H9 (cell line): ENCODE measurements at regions not wholly inside any gene's neighbourhood (a gene's known extent, or its start where the extent isn't known, plus 50 kb on each side); places are given as distances from the start of the nearest gene placed in this dataset.

Experiments used
- DNase-seq: peaks from one replicate; pipeline ENCODE4 v3.0.0-alpha.2; 2017
- H2AFZ ChIP-seq: one replicate; pipeline ENCODE4 v1.6.1; 2013; ENCODE audit warnings: mild to moderate bottlenecking, low read length, control low read depth, moderate library complexity
- H2AK5ac ChIP-seq: 2 replicates; pipeline ENCODE4 v1.6.1; 2013; ENCODE audit warnings: low read length, control low read depth, mixed read lengths; ENCODE audit not compliant: insufficient read length
- H2BK120ac ChIP-seq: one replicate; pipeline ENCODE4 v1.6.1; 2013; ENCODE audit warnings: low read depth, mild to moderate bottlenecking, low read length, control low read depth, inconsistent platforms; ENCODE audit not compliant: poor library complexity, severe bottlenecking
- H2BK12ac ChIP-seq: 2 replicates; pipeline ENCODE4 v1.6.1; 2013; ENCODE audit warnings: low read length, control low read depth, mixed read lengths, low read depth; ENCODE audit not compliant: insufficient read length
- H2BK15ac ChIP-seq: 2 replicates; pipeline ENCODE4 v1.6.1; 2013; ENCODE audit warnings: low read depth, low read length, control low read depth
- H2BK20ac ChIP-seq: one replicate; pipeline ENCODE4 v1.6.1; 2013; ENCODE audit warnings: low read depth, mild to moderate bottlenecking, low read length, control low read depth, inconsistent platforms; ENCODE audit not compliant: poor library complexity, severe bottlenecking
- H2BK5ac ChIP-seq: 2 replicates; pipeline ENCODE4 v1.6.1; 2013; ENCODE audit warnings: low read length, control low read depth, mixed read lengths; ENCODE audit not compliant: insufficient read length
- H3K14ac ChIP-seq: 2 replicates; pipeline ENCODE4 v1.6.1; 2013; ENCODE audit warnings: low read length, control low read depth; ENCODE audit not compliant: insufficient read depth
- H3K18ac ChIP-seq: 2 replicates; pipeline ENCODE4 v1.6.1; 2013; ENCODE audit warnings: low read depth, mild to moderate bottlenecking, mixed read lengths, low read length, control low read depth; ENCODE audit not compliant: insufficient read length
- H3K23ac ChIP-seq: 2 replicates; pipeline ENCODE4 v1.6.1; 2013; ENCODE audit warnings: low read length, control low read depth, mixed read lengths, low read depth; ENCODE audit not compliant: insufficient read length
- H3K23me2 ChIP-seq: 2 replicates; pipeline ENCODE4 v1.6.1; 2013; ENCODE audit warnings: low read depth, mild to moderate bottlenecking, mixed read lengths, low read length, control low read depth; ENCODE audit not compliant: insufficient read length, poor library complexity, severe bottlenecking
- H3K27ac ChIP-seq: 2 replicates; pipeline ENCODE4 v1.5.1; 2013; ENCODE audit warnings: low read length, control low read depth, mixed read lengths, low read depth; ENCODE audit not compliant: insufficient read length
- H3K27me3 ChIP-seq: 2 replicates; pipeline ENCODE4 v1.6.1; 2013; ENCODE audit warnings: low read length, control low read depth, inconsistent platforms; ENCODE audit not compliant: insufficient read depth
- H3K4ac ChIP-seq: 2 replicates; pipeline ENCODE4 v1.6.1; 2013; ENCODE audit warnings: low read depth, mild to moderate bottlenecking, control low read depth, inconsistent platforms, low read length, moderate library complexity
- H3K4me1 ChIP-seq: 2 replicates; pipeline ENCODE4 v1.6.1; 2013; ENCODE audit warnings: low read length, control low read depth, inconsistent platforms; ENCODE audit not compliant: insufficient read depth
- H3K4me2 ChIP-seq: 2 replicates; pipeline ENCODE4 v1.6.1; 2013; ENCODE audit warnings: low read length, control low read depth, mixed read lengths; ENCODE audit not compliant: insufficient read length, insufficient read depth
- H3K56ac ChIP-seq: 2 replicates; pipeline ENCODE4 v1.6.1; 2013; ENCODE audit warnings: low read depth, mild to moderate bottlenecking, mixed read lengths, low read length, control low read depth; ENCODE audit not compliant: insufficient read length
- H3K79me1 ChIP-seq: 2 replicates; pipeline ENCODE4 v1.6.1; 2013; ENCODE audit warnings: low read depth, mild to moderate bottlenecking, moderate library complexity, low read length, control low read depth, inconsistent platforms; ENCODE audit not compliant: insufficient read depth, poor library complexity, severe bottlenecking
- H3K79me2 ChIP-seq: 2 replicates; pipeline ENCODE4 v1.6.1; 2013; ENCODE audit warnings: low read length, control low read depth, inconsistent platforms; ENCODE audit not compliant: insufficient read depth
- H3K9ac ChIP-seq: 2 replicates; pipeline ENCODE4 v1.6.1; 2013; ENCODE audit warnings: low read length, control low read depth, mixed read lengths; ENCODE audit not compliant: insufficient read length; ENCODE audit errors: extremely low read depth
- H3K9me3 ChIP-seq: one replicate; pipeline ENCODE4 v1.6.1; 2013; ENCODE audit warnings: low read depth, low read length, inconsistent platforms; ENCODE audit not compliant: control insufficient read depth
- H3T11ph ChIP-seq: one replicate; pipeline ENCODE4 v1.6.1; 2013; ENCODE audit warnings: mild to moderate bottlenecking, low read length, control low read depth, inconsistent platforms
- H4K20me1 ChIP-seq: one replicate; pipeline ENCODE4 v1.6.1; 2013; ENCODE audit not compliant: control insufficient read depth, insufficient read length, insufficient read depth
- H4K5ac ChIP-seq: 2 replicates; pipeline ENCODE4 v1.6.1; 2013; ENCODE audit warnings: low read depth, mild to moderate bottlenecking, mixed read lengths, low read length, control low read depth; ENCODE audit not compliant: insufficient read length
- H4K8ac ChIP-seq: replicated peaks from 2 replicates; pipeline ENCODE4 v1.6.1; 2013; ENCODE audit warnings: low read length, control low read depth, mixed read lengths, low read depth; ENCODE audit not compliant: insufficient read length
- H4K91ac ChIP-seq: 2 replicates; pipeline ENCODE4 v1.6.1; 2013; ENCODE audit warnings: low read depth, mild to moderate bottlenecking, moderate library complexity, mixed read lengths, low read length, control low read depth; ENCODE audit not compliant: insufficient read length
- H3K27ac Mint-ChIP-seq, 3 experiments: 2 replicates in 2 of 3; 3 replicates in 1 of 3; pipeline ENCODE4 v1.8.0; 2020 to 2021; ENCODE audit warnings: mixed read lengths in 3 of 3, mild to moderate bottlenecking in 1 of 3, moderate library complexity in 1 of 3
- H3K27me3 Mint-ChIP-seq: 2 replicates; pipeline ENCODE4 v1.8.0; 2021; ENCODE audit warnings: low read depth, mild to moderate bottlenecking, moderate library complexity, mixed read lengths
- H3K36me3 Mint-ChIP-seq, 3 experiments: 2 replicates in 2 of 3; 3 replicates in 1 of 3; pipeline ENCODE4 v1.8.0; 2020 to 2021; ENCODE audit warnings: low read depth in 3 of 3, mixed read lengths in 3 of 3; ENCODE audit not compliant: insufficient read depth in 1 of 3
- H3K4me1 Mint-ChIP-seq, 2 experiments: 2 replicates each; pipeline ENCODE4 v1.8.0; 2020; ENCODE audit warnings: mixed read lengths in 2 of 2
- H3K4me3 Mint-ChIP-seq, 2 experiments: 2 replicates in 1 of 2; 3 replicates in 1 of 2; pipeline ENCODE4 v1.8.0; 2020 to 2021; ENCODE audit warnings: mild to moderate bottlenecking in 2 of 2, mixed read lengths in 2 of 2, moderate library complexity in 1 of 2
- H3K9me3 Mint-ChIP-seq, 2 experiments: 2 replicates in 1 of 2; 3 replicates in 1 of 2; pipeline ENCODE4 v1.8.0; 2020; ENCODE audit warnings: mild to moderate bottlenecking in 2 of 2, mixed read lengths in 2 of 2, moderate library complexity in 1 of 2
- CTCF ChIP-seq: fragments of 200-600 bp; sonication (generic); conservative IDR thresholded peaks from 3 replicates; pipeline ENCODE4 v1.8.0; 2021; ENCODE audit warnings: antibody characterized with exemption, mild to moderate bottlenecking
- WGBS: extraction: QIAGEN DNeasy Blood & Tissue Kit; methylation state at CpG from one replicate; pipeline ENCODE4 v1.1.7; 2013; ENCODE audit warnings: missing lambda C conversion rate, low lambda C conversion rate, mixed read lengths; ENCODE audit not compliant: insufficient read length; ENCODE audit errors: extremely low coverage; 5-methylcytosine and 5-hydroxymethylcytosine counted together

GRCh38 chr5:176723440-176723839 lies 76.2 kb downstream of the TSPAN17 start:
- Mint-ChIP-seq H3K27me3 (peaks cover 9% of the 10 kb centered on the region), H3K9me3 (no peaks in the 10 kb centered on the region), H3K27ac (no peak overlapping the region), H3K4me1 (peaks cover 25 to 47% of the 10 kb centered on the region in 2 experiments), H3K4me3 (no peak overlapping the region), H3K36me3 (no peaks in the 10 kb centered on the region)
- H2BK120ac ChIP-seq = no peak overlapping the region
- no peak overlapping the region for H2BK15ac ChIP-seq
- H3K4me2 ChIP-seq = no peak overlapping the region
- H3K23ac ChIP-seq = no peak overlapping the region
- no CpG with 5 or more reads among the region's 3 CpGs for WGBS
- H3K56ac ChIP-seq = no peak overlapping the region
- no peak overlapping the region for H2BK12ac ChIP-seq
- no peak for DNase-seq
- H2AFZ ChIP-seq = no peak overlapping the region
- H3K27me3 ChIP-seq = no peaks in the 10 kb centered on the region
- no peak overlapping the region for H3T11ph ChIP-seq
- no peaks in the 10 kb centered on the region for H4K20me1 ChIP-seq
- no peak overlapping the region for H4K8ac ChIP-seq
- H3K79me2 ChIP-seq = no peaks in the 10 kb centered on the region
- no peak overlapping the region for H2BK20ac ChIP-seq
- H3K18ac ChIP-seq = no peak overlapping the region
- no peak overlapping the region for H2BK5ac ChIP-seq
- no peak overlapping the region for H3K9ac ChIP-seq
- no peak overlapping the region for H3K4ac ChIP-seq
- H4K5ac ChIP-seq = no peak overlapping the region
- no peaks in the 10 kb centered on the region for H3K79me1 ChIP-seq
- no peak overlapping the region for H3K14ac ChIP-seq
- peaks cover 3% of the 10 kb centered on the region; the same call in 1 of the 2 replicates for H3K4me1 ChIP-seq
- H3K23me2 ChIP-seq = no peaks in the 10 kb centered on the region
- H3K27ac ChIP-seq = no peak overlapping the region
- H4K91ac ChIP-seq = no peak overlapping the region
- H3K9me3 ChIP-seq = no peaks in the 10 kb centered on the region
- no peak for TF ChIP-seq CTCF
- H2AK5ac ChIP-seq = no peak overlapping the region
